HCT116 (cell line): ENCODE measurements at regions not wholly inside any gene's neighbourhood (a gene's known extent, or its start where the extent isn't known, plus 50 kb on each side); places are given as distances from the start of the nearest gene placed in this dataset.
"Not testable (repeated sequence)": the region's sequence is repeated elsewhere in the genome, so short reads cannot be mapped to it uniquely, and the experiment has no call there.

ENCODE experiments used
- ATAC-seq: fragments of 200-7000 bp; cut with Tn5 transposase; 2 replicates; pipeline ENCODE4 v1.9.1; 2020; ENCODE audit warnings: mild to moderate bottlenecking, moderate library complexity
- BruUV-seq: library from RNA; stranded (reverse); fragments of 400-500 nt; replicated peaks from 2 replicates; lab custom pipeline; 2021; lab: Mats Ljungman, UMichigan
- CTCF ChIA-PET: fragments of 300-600 bp; sonication (Branson Sonifier 250); formaldehyde crosslinking; loops from one replicate; lab custom pipeline; 2021; ENCODE audit warnings: antibody characterized with exemption; lab: Charles Lee
- POLR2A ChIA-PET: fragments of 300-600, 350-600 bp; sonication (Branson Sonifier 250); formaldehyde crosslinking; loops from one replicate; lab custom pipeline; 2021; ENCODE audit warnings: antibody characterized with exemption; lab: Charles Lee
- RAD21 ChIA-PET, 2 experiments: fragments of 300-600 bp; sonication (Branson Sonifier 250); formaldehyde crosslinking; loops; one replicate each; lab custom pipeline; 2023; ENCODE audit warnings: low total read pairs in 2 of 2; ENCODE audit not compliant: uncharacterized antibody in 2 of 2, unreplicated experiment in 2 of 2, low non-redundant PET in 1 of 2; lab: Charles Lee
- DNase-seq: peaks from one replicate; pipeline ENCODE4 v3.0.0-alpha.2; 2010; ENCODE audit warnings: low read depth, low spot score
- H2AFZ ChIP-seq: fragments of 200-600 bp; shearing (Covaris generic), sonication (generic); 2 replicates; pipeline ENCODE4 v1.6.1; 2017; ENCODE audit warnings: low read depth, mixed run types, mixed read lengths, antibody characterized with exemption, low read length; ENCODE audit not compliant: poor library complexity, severe bottlenecking
- H3K27ac ChIP-seq: 2 replicates; pipeline ENCODE4 v1.5.1; 2012; ENCODE audit warnings: low read depth, low read length
- H3K27me3 ChIP-seq: fragments of 200-600 bp; sonication (generic); 2 replicates; pipeline ENCODE4 v1.6.1; 2016; ENCODE audit warnings: mixed run types, low read length, mixed read lengths; ENCODE audit not compliant: insufficient read depth
- H3K36me3 ChIP-seq, 2 experiments: fragments of 200-500 bp in 1 of 2; fragments of 200-600 bp in 1 of 2; sonication (Bioruptor generic) in 1 of 2; sonication (generic) in 1 of 2; 2 replicates each; pipeline versions ENCODE4 v1.5.1 to v1.6.1; 2014 to 2016; ENCODE audit warnings: low read length in 2 of 2, inconsistent platforms in 1 of 2, mixed read lengths in 1 of 2, mixed run types in 1 of 2; ENCODE audit not compliant: insufficient read depth in 2 of 2, control insufficient read depth in 1 of 2
- H3K4me1 ChIP-seq, 2 experiments: fragments of 200-600 bp in 1 of 2; sonication (generic) in 1 of 2; 2 replicates each; pipeline versions ENCODE4 v1.5.1 to v1.6.1; 2012 to 2017; ENCODE audit warnings: low read length in 2 of 2, inconsistent platforms in 1 of 2, mild to moderate bottlenecking in 1 of 2, mixed read lengths in 1 of 2, mixed run types in 1 of 2, moderate library complexity in 1 of 2; ENCODE audit not compliant: insufficient read depth in 2 of 2, control insufficient read depth in 1 of 2
- H3K4me2 ChIP-seq: fragments of 200-600 bp; sonication (generic); 2 replicates; pipeline ENCODE4 v1.6.1; 2017; ENCODE audit warnings: mixed run types, low read length, mixed read lengths
- H3K4me3 ChIP-seq, 2 experiments: fragments of 200-600 bp in 1 of 2; sonication (generic) in 1 of 2; replicated peaks in 1 of 2; 2 replicates each; pipeline ENCODE4 v1.5.1; 2011 to 2016; ENCODE audit warnings: low read length in 2 of 2, control low read depth in 1 of 2, low read depth in 1 of 2, mild to moderate bottlenecking in 1 of 2, mixed read lengths in 1 of 2, mixed run types in 1 of 2
- H3K79me2 ChIP-seq: fragments of 200-600 bp; sonication (generic); 2 replicates; pipeline ENCODE4 v1.6.1; 2017; ENCODE audit warnings: mild to moderate bottlenecking, mixed run types, low read length, moderate library complexity, mixed read lengths; ENCODE audit not compliant: insufficient read depth
- H3K9ac ChIP-seq: fragments of 200-600 bp; sonication (generic); 2 replicates; pipeline ENCODE4 v1.6.1; 2016; ENCODE audit warnings: low read length, mixed read lengths
- H3K9me2 ChIP-seq: fragments of 200-600 bp; sonication (generic), shearing (Covaris generic); 2 replicates; pipeline ENCODE4 v1.6.1; 2017; ENCODE audit warnings: mixed run types, mild to moderate bottlenecking, moderate library complexity; ENCODE audit not compliant: insufficient read depth
- H3K9me3 ChIP-seq, 2 experiments: fragments of 200-500 bp in 1 of 2; fragments of 200-600 bp in 1 of 2; sonication (Bioruptor generic) in 1 of 2; sonication (generic) in 1 of 2; 2 replicates each; pipeline ENCODE4 v1.6.1; 2014 to 2017; ENCODE audit warnings: low read length in 2 of 2, mixed read lengths in 2 of 2, inconsistent platforms in 1 of 2, low read depth in 1 of 2, mild to moderate bottlenecking in 1 of 2, mixed run types in 1 of 2, moderate library complexity in 1 of 2; ENCODE audit not compliant: control insufficient read depth in 1 of 2, insufficient read depth in 1 of 2
- H4K20me1 ChIP-seq: fragments of 200-600 bp; sonication (generic), shearing (Covaris generic); 2 replicates; pipeline ENCODE4 v1.6.1; 2017; ENCODE audit warnings: mixed run types, mild to moderate bottlenecking, moderate library complexity; ENCODE audit not compliant: insufficient read depth
- ATF3 ChIP-seq: IDR thresholded peaks from 2 replicates; pipeline ENCODE4 v1.6.1; 2012
- CBX3 ChIP-seq: IDR thresholded peaks from 2 replicates; pipeline ENCODE4 v1.6.1; 2012; ENCODE audit warnings: low read depth
- CEBPB ChIP-seq: IDR thresholded peaks from 2 replicates; pipeline ENCODE4 v1.6.1; 2012; ENCODE audit warnings: low read depth
- EGR1 ChIP-seq: IDR thresholded peaks from 2 replicates; pipeline ENCODE4 v1.6.1; 2012; ENCODE audit warnings: low read depth
- ELF1 ChIP-seq: IDR thresholded peaks from 2 replicates; pipeline ENCODE4 v1.6.1; 2012; ENCODE audit warnings: low read depth, borderline replicate concordance
- EZH2 ChIP-seq: fragments of 200-600 bp; sonication (generic); IDR thresholded peaks from 2 replicates; pipeline ENCODE4 v1.6.1; 2017; ENCODE audit warnings: antibody characterized with exemption, mixed run types
- EZH2phosphoT487 ChIP-seq: fragments of 200-600 bp; IDR thresholded peaks from 2 replicates; pipeline ENCODE4 v1.6.1; 2018; ENCODE audit warnings: antibody characterized with exemption, borderline replicate concordance
- FOSL1 ChIP-seq: IDR thresholded peaks from 2 replicates; pipeline ENCODE4 v1.6.1; 2012; ENCODE audit warnings: low read depth
- POLR2A ChIP-seq: IDR thresholded peaks from 2 replicates; pipeline ENCODE4 v1.7.0; 2011; ENCODE audit warnings: borderline replicate concordance; ENCODE audit not compliant: insufficient read depth, insufficient read length; ENCODE audit errors: extremely low read depth
- POLR2AphosphoS5 ChIP-seq: IDR thresholded peaks from 2 replicates; pipeline ENCODE4 v1.6.1; 2011; ENCODE audit warnings: mild to moderate bottlenecking, low read depth, low read length, moderate library complexity
- RAD21 ChIP-seq: IDR thresholded peaks from 2 replicates; pipeline ENCODE4 v1.6.1; 2012; ENCODE audit warnings: low read depth, mild to moderate bottlenecking
- SIN3A ChIP-seq: IDR thresholded peaks from 2 replicates; pipeline ENCODE4 v1.6.1; 2012; ENCODE audit warnings: low read depth
- SP1 ChIP-seq: IDR thresholded peaks from 2 replicates; pipeline ENCODE4 v1.6.1; 2012; ENCODE audit warnings: low read depth
- SRF ChIP-seq: IDR thresholded peaks from 2 replicates; pipeline ENCODE4 v1.6.1; 2012; ENCODE audit warnings: low read depth
- TCF7L2 ChIP-seq: IDR thresholded peaks from 2 replicates; pipeline ENCODE4 v1.7.0; 2011; ENCODE audit warnings: borderline replicate concordance, inconsistent platforms; ENCODE audit not compliant: insufficient read depth, insufficient read length; ENCODE audit errors: extremely low read depth
- ZFX ChIP-seq: fragments of 450-650 bp; IDR thresholded peaks from 2 replicates; pipeline ENCODE4 v1.6.1; 2017
- ZNF274 ChIP-seq: fragments of 200-500 bp; sonication (Bioruptor generic); IDR thresholded peaks from 2 replicates; pipeline ENCODE4 v1.6.1; 2014; ENCODE audit warnings: mild to moderate bottlenecking, low read depth, low read length, inconsistent platforms
- intact Hi-C: fragments of 100-400 bp; cut with micrococcal nuclease; formaldehyde crosslinking; loops from 2 replicates; pipeline ENCODE4 v1.10.0; 2022
- TF ChIP-seq, protein P1 (sequence below): IDR thresholded peaks from 2 replicates; pipeline ENCODE4 v1.6.1; 2012
- TF ChIP-seq, protein P2 (sequence below): IDR thresholded peaks from 2 replicates; pipeline ENCODE4 v1.6.1; 2011; ENCODE audit warnings: mild to moderate bottlenecking, low read length, moderate library complexity; ENCODE audit not compliant: insufficient replicate concordance; ENCODE audit errors: extremely low read depth

DNA sequence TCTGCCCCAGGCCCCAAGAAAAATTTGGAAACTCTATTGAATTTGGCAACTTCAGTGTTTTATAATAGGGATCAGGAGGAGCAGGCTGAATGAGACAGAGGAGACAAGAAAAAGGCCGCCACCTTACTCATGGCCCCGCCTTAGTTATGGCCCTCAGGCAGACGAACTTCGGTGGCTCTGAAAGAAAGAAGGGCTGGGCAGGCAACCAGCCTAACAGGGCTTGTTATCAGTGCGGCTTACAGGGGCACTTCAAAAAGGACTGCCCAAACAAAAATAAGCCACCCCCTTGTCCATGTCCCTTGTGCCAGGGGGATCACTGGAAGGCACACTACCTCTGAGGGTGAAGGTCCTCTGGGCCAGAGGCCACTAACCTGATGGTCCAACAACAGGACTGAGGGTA is 146.3 kb upstream of the ATF7IP start:
- no peak overlapping the region for H3K27ac ChIP-seq
- peaks cover 0 to 23% of the 10 kb centered on the region in 2 experiments; a peak in 2 of 4 replicates for H3K4me1 ChIP-seq
- RAD21 ChIA-PET = no interaction called here
- H3K4me2 ChIP-seq = no peak overlapping the region
- H3K36me3 ChIP-seq = no peaks in the 10 kb centered on the region
- H3K9me2 ChIP-seq = no peaks in the 10 kb centered on the region
- no peak overlapping the region for H2AFZ ChIP-seq
- CTCF ChIA-PET = no interaction called here
- DNase-seq (no peak), ATAC-seq (no peak)
- H4K20me1 ChIP-seq = no peaks in the 10 kb centered on the region
- no peaks in the 10 kb centered on the region for H3K9me3 ChIP-seq
- H3K4me3 ChIP-seq = no peak overlapping the region
- intact Hi-C loops = no loop called here
- no peak overlapping the region for H3K9ac ChIP-seq
- POLR2A ChIA-PET = no interaction called here
- no peaks in the 10 kb centered on the region for H3K27me3 ChIP-seq
- H3K79me2 ChIP-seq = no peaks in the 10 kb centered on the region
- BruUV-seq = no TSS peak
- TF ChIP-seq POLR2AphosphoS5 (no peak), CEBPB (no peak), POLR2A (no peak), ELF1 (no peak), CBX3 (no peak), SIN3A (no peak), ZFX (no peak), TCF7L2 (no peak), EZH2 (no peak), ATF3 (no peak), FOSL1 (no peak), SP1 (no peak), RAD21 (no peak), EZH2phosphoT487 (no peak), EGR1 (no peak), SRF (no peak), ZNF274 (no peak)
- TF ChIP-seq, protein P1, sequence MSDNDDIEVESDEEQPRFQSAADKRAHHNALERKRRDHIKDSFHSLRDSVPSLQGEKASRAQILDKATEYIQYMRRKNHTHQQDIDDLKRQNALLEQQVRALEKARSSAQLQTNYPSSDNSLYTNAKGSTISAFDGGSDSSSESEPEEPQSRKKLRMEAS = no peak
- TF ChIP-seq, protein P2, sequence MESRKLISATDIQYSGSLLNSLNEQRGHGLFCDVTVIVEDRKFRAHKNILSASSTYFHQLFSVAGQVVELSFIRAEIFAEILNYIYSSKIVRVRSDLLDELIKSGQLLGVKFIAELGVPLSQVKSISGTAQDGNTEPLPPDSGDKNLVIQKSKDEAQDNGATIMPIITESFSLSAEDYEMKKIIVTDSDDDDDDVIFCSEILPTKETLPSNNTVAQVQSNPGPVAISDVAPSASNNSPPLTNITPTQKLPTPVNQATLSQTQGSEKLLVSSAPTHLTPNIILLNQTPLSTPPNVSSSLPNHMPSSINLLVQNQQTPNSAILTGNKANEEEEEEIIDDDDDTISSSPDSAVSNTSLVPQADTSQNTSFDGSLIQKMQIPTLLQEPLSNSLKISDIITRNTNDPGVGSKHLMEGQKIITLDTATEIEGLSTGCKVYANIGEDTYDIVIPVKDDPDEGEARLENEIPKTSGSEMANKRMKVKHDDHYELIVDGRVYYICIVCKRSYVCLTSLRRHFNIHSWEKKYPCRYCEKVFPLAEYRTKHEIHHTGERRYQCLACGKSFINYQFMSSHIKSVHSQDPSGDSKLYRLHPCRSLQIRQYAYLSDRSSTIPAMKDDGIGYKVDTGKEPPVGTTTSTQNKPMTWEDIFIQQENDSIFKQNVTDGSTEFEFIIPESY = no peak

DNA sequence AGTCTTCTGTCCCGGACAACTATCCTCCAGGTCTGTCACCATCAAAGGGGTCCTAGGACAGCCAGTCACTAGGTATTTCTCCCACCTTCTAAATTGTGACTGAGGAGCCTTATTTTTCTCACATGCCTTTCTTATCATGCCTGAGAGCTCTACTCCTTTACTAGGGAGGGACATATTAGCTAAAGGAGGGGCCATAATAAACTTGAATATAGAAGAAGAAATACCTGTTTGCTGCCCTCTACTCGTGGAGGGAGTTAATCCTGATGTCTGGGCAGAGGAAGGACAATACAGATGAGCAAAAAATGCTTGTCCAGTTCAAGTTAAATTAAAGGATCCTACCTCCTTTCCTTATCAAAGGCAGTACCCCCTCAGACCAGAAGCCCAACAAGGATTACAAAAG is 145.8 kb upstream of the ATF7IP start:
- intact Hi-C loops, H3K9me2 ChIP-seq, POLR2A ChIA-PET: not testable (repeated sequence)

More for the DNA sequence above, 145.8 kb upstream of the ATF7IP start:
- H4K20me1 ChIP-seq, H3K79me2 ChIP-seq, BruUV-seq, H3K9ac ChIP-seq, H3K4me3 ChIP-seq, ATAC-seq, RAD21 ChIA-PET, H3K27ac ChIP-seq, H2AFZ ChIP-seq, DNase-seq, H3K4me2 ChIP-seq, H3K9me3 ChIP-seq, H3K36me3 ChIP-seq, H3K27me3 ChIP-seq: not testable (repeated sequence)
- H3K4me1 ChIP-seq = peaks cover 0 to 18% of the 10 kb centered on the region in 2 experiments; a peak in 1 of 4 replicates
- CTCF ChIA-PET = interaction anchor here (1.2 kb wide), 1 partner anchor 19 kb away, joined by 4 read pairs; no protein-coding TSS in a partner anchor
